A549 (cell line): ENCODE measurements at regions not wholly inside any gene's neighbourhood (a gene's known extent, or its start where the extent isn't known, plus 50 kb on each side); places are given as distances from the start of the nearest gene placed in this dataset.

Experiments
- ATAC-seq, 2 experiments: fragments of 200-7000 bp in 1 of 2; fragments of >200 bp in 1 of 2; cut with Nextera tagmentation in 1 of 2; cut with Tn5 transposase in 1 of 2; 3 replicates each; pipeline versions ENCODE4 v1.8.0 to v1.9.1; 2018 to 2020; ENCODE audit warnings: mild to moderate bottlenecking in 1 of 2, moderate library complexity in 1 of 2
- CTCF ChIA-PET: fragments of 300-600 bp; sonication (Branson Sonifier 250); formaldehyde crosslinking; extraction: SDS; loops from one replicate; lab custom pipeline; 2021; ENCODE audit warnings: antibody characterized with exemption, inconsistent platforms; lab: Yijun Ruan, JAX
- POLR2A ChIA-PET: fragments of 350-600 bp; formaldehyde crosslinking; extraction: SDS; loops from one replicate; lab custom pipeline; 2021; ENCODE audit warnings: antibody characterized with exemption, inconsistent platforms; lab: Yijun Ruan, JAX
- DNase-seq, 2 experiments: peaks; one replicate each; pipeline versions ENCODE4 v3.0.0 to v3.0.0-alpha.2; 2011 to 2016; ENCODE audit warnings: low read depth in 1 of 2, low spot score in 1 of 2
- FAIRE-seq: peaks from 2 replicates; lab custom pipeline; 2011; peaks lifted over from hg19 to GRCh38; lab: Jason Lieb, UNC
- H3K27ac ChIP-seq, 2 experiments: fragments of >200 bp; sonication (Bioruptor Twin); formaldehyde crosslinking; 3 replicates each; pipeline ENCODE4 v1.5.1; 2016 to 2017
- H3K4me1 ChIP-seq: fragments of >200 bp; sonication (Bioruptor Twin); formaldehyde crosslinking; 3 replicates; pipeline ENCODE4 v1.6.1; 2016
- H3K4me2 ChIP-seq: fragments of >200 bp; sonication (Bioruptor Twin); formaldehyde crosslinking; 3 replicates; pipeline ENCODE4 v1.6.1; 2016
- H3K4me3 ChIP-seq: fragments of >200 bp; sonication (Bioruptor Twin); formaldehyde crosslinking; 3 replicates; pipeline ENCODE4 v1.5.1; 2016
- H3K9me3 ChIP-seq: fragments of >200 bp; sonication (Bioruptor Twin); formaldehyde crosslinking; 3 replicates; pipeline ENCODE4 v1.6.1; 2016
- BHLHE40 ChIP-seq: IDR thresholded peaks from 2 replicates; pipeline ENCODE4 v1.6.1; 2012; ENCODE audit warnings: low read depth, low read length, inconsistent platforms
- CEBPB ChIP-seq, 2 experiments: fragments of >200 bp in 1 of 2; sonication (Bioruptor Twin) in 1 of 2; formaldehyde crosslinking in 1 of 2; IDR thresholded peaks; 2 replicates each; pipeline ENCODE4 v1.6.1; 2012 to 2016
- CHD4 ChIP-seq: fragments of 200-600 bp; sonication (generic); IDR thresholded peaks from 2 replicates; pipeline ENCODE4 v1.6.1; 2016; ENCODE audit warnings: antibody characterized with exemption, mild to moderate bottlenecking, borderline replicate concordance
- CTCF ChIP-seq: fragments of >200 bp; sonication (Bioruptor Twin); formaldehyde crosslinking; IDR thresholded peaks from 3 replicates; pipeline ENCODE4 v1.5.1; 2016
- EHF ChIP-seq: fragments of 250-450 bp; sonication (Bioruptor Pico); IDR thresholded peaks from 2 replicates; pipeline ENCODE4 v1.5.0; 2020; ENCODE audit warnings: mild to moderate bottlenecking
- FOSB ChIP-seq: fragments of 250-450 bp; sonication (Bioruptor Pico); IDR thresholded peaks from 2 replicates; pipeline ENCODE4 v1.5.0; 2020; ENCODE audit warnings: mild to moderate bottlenecking, moderate library complexity
- HDAC2 ChIP-seq: fragments of 200-600 bp; sonication (generic); IDR thresholded peaks from 2 replicates; pipeline ENCODE4 v1.6.1; 2016
- MAFK ChIP-seq: fragments of 450-650 bp; IDR thresholded peaks from 2 replicates; pipeline ENCODE4 v1.6.1; 2014; ENCODE audit not compliant: partially characterized antibody
- MAZ ChIP-seq: fragments of 150-350 bp; IDR thresholded peaks from 2 replicates; pipeline ENCODE4 v1.6.1; 2014; ENCODE audit warnings: antibody characterized with exemption, low read depth, low read length, borderline replicate concordance
- RARB ChIP-seq: fragments of 250-450 bp; sonication (Bioruptor Pico); IDR thresholded peaks from 2 replicates; pipeline ENCODE4 v1.8.0; 2021; ENCODE audit warnings: mild to moderate bottlenecking, moderate library complexity
- REST ChIP-seq: fragments of 200-600 bp; sonication (generic); IDR thresholded peaks from 2 replicates; pipeline ENCODE4 v1.6.1; 2016; ENCODE audit warnings: antibody characterized with exemption, mild to moderate bottlenecking, moderate library complexity
- SMC3 ChIP-seq: fragments of >200 bp; sonication (Bioruptor Twin); formaldehyde crosslinking; IDR thresholded peaks from 3 replicates; pipeline ENCODE4 v1.6.1; 2018; ENCODE audit warnings: inconsistent platforms
- USF2 ChIP-seq: fragments of 450-650 bp; IDR thresholded peaks from 2 replicates; pipeline ENCODE4 v1.6.1; 2014; ENCODE audit warnings: antibody characterized with exemption
- ZFP36 ChIP-seq: fragments of 450-650 bp; IDR thresholded peaks from 2 replicates; pipeline ENCODE4 v1.6.1; 2014; ENCODE audit warnings: borderline replicate concordance; ENCODE audit not compliant: partially characterized antibody
- whole genome bisulfite sequencing: methylation state at CpG from one replicate; pipeline ENCODE4 v1.1.6; 2017; ENCODE audit errors: missing lambda C conversion rate; 5-methylcytosine and 5-hydroxymethylcytosine counted together

GRCh38 chr1:80436851-80437250 is 1363.9 kb upstream of the ADGRL2 start:
- DNase-seq (no peak), ATAC-seq (no peak), FAIRE-seq (no peak)
- Histone ChIP-seq H3K4me2 (no peak overlapping the region), H3K27ac (no peak overlapping the region), H3K4me3 (no peak overlapping the region), H3K9me3 (no peaks in the 10 kb centered on the region), H3K4me1 (no peaks in the 10 kb centered on the region)
- 16% methylated on average over 1 of the region's 1 CpG for WGBS
- CTCF ChIA-PET = no interaction called here
- no peak for TF ChIP-seq REST
- no peak for TF ChIP-seq SMC3
- no peak for TF ChIP-seq CHD4
- no peak for TF ChIP-seq BHLHE40
- TF ChIP-seq MAZ = no peak
- TF ChIP-seq ZFP36 = no peak
- no peak for TF ChIP-seq HDAC2
- no peak for TF ChIP-seq USF2
- TF ChIP-seq CTCF = no peak
- TF ChIP-seq RARB (CRISPR knock-in tag) = no peak
- POLR2A ChIA-PET = no interaction called here

GRCh38 chr1:80427881-80428280 is 1372.9 kb upstream of the ADGRL2 start:
- H3K4me2 ChIP-seq = no peak overlapping the region
- FAIRE-seq (no peak), DNase-seq (no peak), ATAC-seq (no peak)
- WGBS = 34% methylated on average over 3 of the region's 3 CpGs
- H3K9me3 ChIP-seq = no peaks in the 10 kb centered on the region
- no peaks in the 10 kb centered on the region for H3K4me1 ChIP-seq
- TF ChIP-seq EHF (CRISPR knock-in tag) = no peak
- TF ChIP-seq CEBPB (IDR thresholded peaks at IDR 0.05) = no peak
- TF ChIP-seq REST = no peak
- no peak for TF ChIP-seq MAFK
- POLR2A ChIA-PET = no interaction called here
- CTCF ChIA-PET = no interaction called here
- H3K4me3 ChIP-seq = no peak overlapping the region
- H3K27ac ChIP-seq = no peak overlapping the region

- no peak for FAIRE-seq
- H3K9me3 ChIP-seq = no peaks in the 10 kb centered on the region
- no peak for TF ChIP-seq FOSB (CRISPR knock-in tag)
- no peak for TF ChIP-seq EHF (CRISPR knock-in tag)
- TF ChIP-seq, all 56 proteins: peak for 0
- POLR2A ChIA-PET = no interaction called here
- CTCF ChIA-PET = interaction anchor here (0.6 kb wide), 1 partner anchor 735 kb away, joined by 3 read pairs; no protein-coding TSS in a partner anchor
- WGBS = 26% methylated on average over 1 of the region's 1 CpG
- H3K4me3 ChIP-seq = no peak overlapping the region
- no peaks in the 10 kb centered on the region for H3K4me1 ChIP-seq
- H3K4me2 ChIP-seq = no peak overlapping the region
- H3K27ac ChIP-seq = no peak overlapping the region
- ATAC-seq (no peak), DNase-seq (no peak)
Measured at GRCh38 chr1:80424249-80424648, 1376.5 kb upstream of the ADGRL2 start.
